ENCODE measurements at regions not wholly inside any gene's neighbourhood (a gene's known extent, or its start where the extent isn't known, plus 50 kb on each side); places are given as distances from the start of the nearest gene placed in this dataset.

DNA sequence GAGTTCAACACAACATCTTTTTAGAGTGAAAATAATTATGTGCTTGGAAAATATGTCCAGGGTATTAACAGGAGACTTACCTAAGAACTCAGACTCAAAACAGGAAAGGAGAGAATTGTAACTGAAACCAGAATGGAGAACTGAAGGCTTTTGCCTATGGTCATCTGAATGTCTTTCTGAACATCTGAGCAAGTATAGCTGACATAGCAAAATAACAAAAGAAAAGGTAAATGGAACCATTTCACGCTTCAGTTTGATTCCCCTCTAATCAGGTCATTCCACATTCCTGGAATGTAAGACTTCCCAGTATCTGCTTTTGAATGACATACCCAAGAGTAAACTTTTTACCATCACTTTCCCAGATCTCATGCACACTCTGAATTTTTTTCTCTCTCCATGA lies 500.4 kb upstream of the HS3ST1 start:
- Mint-ChIP-seq H3K36me3 (no peaks in the 10 kb centered on the region), H3K27me3 (ENCODE audit: low read depth in 3 of 3) (peaks cover 0 to 1% (median 0%) of the 10 kb centered on the region in 3 donors), H3K27ac (no peak overlapping the region), H3K4me3 (no peak overlapping the region), H3K4me1 (peaks cover 6% of the 10 kb centered on the region), H3K9me3 (peaks cover 0 to 6% (median 1%) of the 10 kb centered on the region in 7 donors)
- Histone ChIP-seq H3K36me3 (replicated peaks in 1 of 2; ENCODE audit: control insufficient read depth in 1 of 2, insufficient read depth in 2 of 2, low read length in 2 of 2) (no peaks in the 10 kb centered on the region), H3K27ac (ENCODE audit: low read depth in 1 of 2, low read length in 2 of 2) (no peak overlapping the region), H3K27me3 (ENCODE audit: control insufficient read depth in 2 of 2, insufficient read depth in 2 of 2, low read length in 2 of 2) (no peaks in the 10 kb centered on the region), H3K9me3 (replicated peaks in 1 of 2; ENCODE audit: control insufficient read depth in 1 of 2, insufficient read depth in 1 of 2, low read length in 2 of 2) (no peaks in the 10 kb centered on the region), H3K4me3 (replicated peaks in 1 of 3; ENCODE audit: low read depth in 2 of 3, low read length in 3 of 3) (no peak overlapping the region), H2AFZ (ENCODE audit: insufficient read depth, low read depth, low read length, poor library complexity, severe bottlenecking) (no peak overlapping the region), H3K4me1 (ENCODE audit: control insufficient read depth in 1 of 2, insufficient read depth in 2 of 2, low read length in 2 of 2) (no peaks in the 10 kb centered on the region), H3K9ac (ENCODE audit: insufficient read depth, low read length, poor library complexity, severe bottlenecking) (no peak overlapping the region), H4K20me1 (ENCODE audit: insufficient read depth, low read length) (no peaks in the 10 kb centered on the region), H3K79me2 (ENCODE audit: insufficient read depth, low read length) (no peaks in the 10 kb centered on the region), H3K4me2 (replicated peaks; ENCODE audit: extremely low read depth, low read length, poor library complexity, severe bottlenecking) (no peak overlapping the region)
- TF ChIP-seq, protein P1, sequence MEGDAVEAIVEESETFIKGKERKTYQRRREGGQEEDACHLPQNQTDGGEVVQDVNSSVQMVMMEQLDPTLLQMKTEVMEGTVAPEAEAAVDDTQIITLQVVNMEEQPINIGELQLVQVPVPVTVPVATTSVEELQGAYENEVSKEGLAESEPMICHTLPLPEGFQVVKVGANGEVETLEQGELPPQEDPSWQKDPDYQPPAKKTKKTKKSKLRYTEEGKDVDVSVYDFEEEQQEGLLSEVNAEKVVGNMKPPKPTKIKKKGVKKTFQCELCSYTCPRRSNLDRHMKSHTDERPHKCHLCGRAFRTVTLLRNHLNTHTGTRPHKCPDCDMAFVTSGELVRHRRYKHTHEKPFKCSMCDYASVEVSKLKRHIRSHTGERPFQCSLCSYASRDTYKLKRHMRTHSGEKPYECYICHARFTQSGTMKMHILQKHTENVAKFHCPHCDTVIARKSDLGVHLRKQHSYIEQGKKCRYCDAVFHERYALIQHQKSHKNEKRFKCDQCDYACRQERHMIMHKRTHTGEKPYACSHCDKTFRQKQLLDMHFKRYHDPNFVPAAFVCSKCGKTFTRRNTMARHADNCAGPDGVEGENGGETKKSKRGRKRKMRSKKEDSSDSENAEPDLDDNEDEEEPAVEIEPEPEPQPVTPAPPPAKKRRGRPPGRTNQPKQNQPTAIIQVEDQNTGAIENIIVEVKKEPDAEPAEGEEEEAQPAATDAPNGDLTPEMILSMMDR (IDR thresholded peaks at IDR 0.05), result no peak
- WGBS (ENCODE audit: insufficient coverage), result no CpG with 5 or more reads among the region's 1 CpG
- intact Hi-C loops (cut with micrococcal nuclease), result loop anchor here in 1 of 2 donors (2.0 kb wide), 1 partner anchor 32 kb away; no protein-coding TSS in a partner anchor
- DNase-seq, result no peak

DNA sequence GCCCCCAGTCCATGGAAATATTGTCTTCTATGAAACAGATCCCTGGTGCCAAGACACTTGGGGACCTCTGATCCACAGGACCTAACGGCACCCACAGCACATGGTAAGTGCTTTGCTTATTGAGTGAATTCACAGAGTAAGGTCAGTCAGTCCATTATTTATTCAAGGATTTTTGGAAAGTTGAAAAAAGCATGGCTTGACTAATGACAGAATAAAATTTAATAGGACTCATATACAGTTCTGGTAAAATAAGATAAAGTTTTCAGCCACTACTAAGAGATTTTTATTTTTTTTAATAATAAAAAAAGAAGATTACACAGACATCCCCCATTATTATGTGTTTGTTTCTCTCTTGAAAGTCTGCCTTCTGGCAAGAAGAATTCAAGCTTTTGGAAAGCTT lies 490.6 kb upstream of the HS3ST1 start:
- WGBS (ENCODE audit: insufficient coverage), result no CpG with 5 or more reads among the region's 1 CpG
- no peaks in the 10 kb centered on the region for H3K36me3 Mint-ChIP-seq

More for the DNA sequence above, 490.6 kb upstream of the HS3ST1 start:
- intact Hi-C loops (cut with micrococcal nuclease), result no loop called here
- Mint-ChIP-seq H3K4me3 (no peak overlapping the region), H3K4me1 (no peaks in the 10 kb centered on the region), H3K27ac (no peak overlapping the region), H3K9me3 (peaks cover 5 to 25% (median 14%) of the 10 kb centered on the region in 7 donors), H3K27me3 (ENCODE audit: low read depth in 3 of 3) (peaks cover 0 to 3% (median 1%) of the 10 kb centered on the region in 3 donors)
- no peak for DNase-seq
- Histone ChIP-seq H3K9ac (ENCODE audit: insufficient read depth, low read length, poor library complexity, severe bottlenecking) (no peak overlapping the region), H3K4me3 (replicated peaks in 1 of 3; ENCODE audit: low read depth in 2 of 3, low read length in 3 of 3) (no peak overlapping the region), H3K4me1 (ENCODE audit: control insufficient read depth in 1 of 2, insufficient read depth in 2 of 2, low read length in 2 of 2) (no peaks in the 10 kb centered on the region), H2AFZ (ENCODE audit: insufficient read depth, low read depth, low read length, poor library complexity, severe bottlenecking) (no peak overlapping the region), H4K20me1 (ENCODE audit: insufficient read depth, low read length) (no peaks in the 10 kb centered on the region), H3K4me2 (replicated peaks; ENCODE audit: extremely low read depth, low read length, poor library complexity, severe bottlenecking) (no peak overlapping the region), H3K27me3 (ENCODE audit: control insufficient read depth in 2 of 2, insufficient read depth in 2 of 2, low read length in 2 of 2) (no peaks in the 10 kb centered on the region), H3K9me3 (replicated peaks in 1 of 2; ENCODE audit: control insufficient read depth in 1 of 2, insufficient read depth in 1 of 2, low read length in 2 of 2) (peaks cover 0 to 9% of the 10 kb centered on the region in 2 donors), H3K36me3 (replicated peaks in 1 of 2; ENCODE audit: control insufficient read depth in 1 of 2, insufficient read depth in 2 of 2, low read length in 2 of 2) (no peaks in the 10 kb centered on the region), H3K79me2 (ENCODE audit: insufficient read depth, low read length) (no peaks in the 10 kb centered on the region), H3K27ac (ENCODE audit: low read depth in 1 of 2, low read length in 2 of 2) (no peak overlapping the region)
- TF ChIP-seq, protein P1 (IDR thresholded peaks at IDR 0.05), result no peak
